OCI-LY7 (cell line): ENCODE measurements at regions not wholly inside any gene's neighbourhood (a gene's known extent, or its start where the extent isn't known, plus 50 kb on each side); places are given as distances from the start of the nearest gene placed in this dataset.
A peak's percentile ranks its signal among the peaks of the same experiment; 100 is the strongest.

ENCODE experiments used
- BruUV-seq: library from RNA; stranded (reverse); fragments of 400-500 nt; replicated peaks from 2 replicates; lab custom pipeline; 2021; lab: Mats Ljungman, UMichigan
- CTCF ChIA-PET: fragments of 300-600 bp; sonication (Branson Sonifier 250); formaldehyde crosslinking; loops from one replicate; lab custom pipeline; 2022; ENCODE audit warnings: antibody characterized with exemption; ENCODE audit not compliant: unreplicated experiment; lab: Charles Lee
- POLR2A ChIA-PET: fragments of 300-600 bp; sonication (Branson Sonifier 250); formaldehyde crosslinking; loops from one replicate; lab custom pipeline; 2022; ENCODE audit warnings: antibody characterized with exemption; lab: Charles Lee
- DNase-seq: peaks from one replicate; pipeline ENCODE4 v3.0.0-alpha.2; 2015; ENCODE audit warnings: low spot score
- H2AFZ ChIP-seq: fragments of 200-600 bp; sonication (generic), shearing (Covaris generic); 2 replicates; pipeline ENCODE4 v1.6.1; 2014; ENCODE audit warnings: mild to moderate bottlenecking, antibody characterized with exemption, low read length, moderate library complexity
- H3K27ac ChIP-seq: fragments of 200-600 bp; sonication (generic); 2 replicates; pipeline ENCODE4 v1.5.1; 2014; ENCODE audit warnings: mixed run types, low read depth, mild to moderate bottlenecking, moderate library complexity, low read length, inconsistent platforms; ENCODE audit not compliant: poor library complexity, severe bottlenecking
- H3K36me3 ChIP-seq: fragments of 200-600 bp; sonication (generic); 2 replicates; pipeline ENCODE4 v1.6.1; 2014; ENCODE audit warnings: mild to moderate bottlenecking, antibody characterized with exemption, low read length, moderate library complexity, mixed read lengths; ENCODE audit not compliant: insufficient read depth
- H3K4me1 ChIP-seq: fragments of 200-600 bp; sonication (generic); 2 replicates; pipeline ENCODE4 v1.5.1; 2014; ENCODE audit warnings: mild to moderate bottlenecking, low read length; ENCODE audit not compliant: insufficient read depth, poor library complexity, severe bottlenecking
- H3K4me2 ChIP-seq: fragments of 200-600 bp; sonication (generic); 2 replicates; pipeline ENCODE4 v1.6.1; 2014; ENCODE audit warnings: mild to moderate bottlenecking, low read length
- H3K4me3 ChIP-seq: fragments of 200-600 bp; sonication (generic); 2 replicates; pipeline ENCODE4 v1.5.1; 2014; ENCODE audit warnings: mild to moderate bottlenecking, low read depth, low read length; ENCODE audit not compliant: poor library complexity, severe bottlenecking
- H3K79me2 ChIP-seq: fragments of 200-600 bp; sonication (generic); 2 replicates; pipeline ENCODE4 v1.6.1; 2016; ENCODE audit warnings: low read depth, mild to moderate bottlenecking, low read length, moderate library complexity, mixed read lengths; ENCODE audit not compliant: insufficient read depth
- H3K9me2 ChIP-seq: fragments of 200-600 bp; sonication (generic); 2 replicates; pipeline ENCODE4 v1.6.1; 2016; ENCODE audit warnings: mild to moderate bottlenecking, low read length, mixed read lengths; ENCODE audit not compliant: insufficient read depth
- H3K9me3 ChIP-seq: fragments of 200-600 bp; sonication (generic); 2 replicates; pipeline ENCODE4 v1.6.1; 2014; ENCODE audit warnings: mild to moderate bottlenecking, mixed run types, low read length, mixed read lengths
- H4K20me1 ChIP-seq: fragments of 200-600 bp; sonication (generic); 2 replicates; pipeline ENCODE4 v1.6.1; 2014; ENCODE audit warnings: mild to moderate bottlenecking, antibody characterized with exemption, low read length, moderate library complexity, mixed read lengths; ENCODE audit not compliant: insufficient read depth
- EZH2phosphoT487 ChIP-seq: fragments of 200-600 bp; sonication (generic); IDR thresholded peaks from 2 replicates; pipeline ENCODE4 v1.6.1; 2018; ENCODE audit warnings: low read depth, borderline replicate concordance, mild to moderate bottlenecking, mixed run types, antibody characterized with exemption, low read length, moderate library complexity, mixed read lengths
- intact Hi-C: fragments of 100-400 bp; cut with micrococcal nuclease; formaldehyde crosslinking; loops from one replicate; pipeline ENCODE4 v1.10.0; 2022; ENCODE audit not compliant: unreplicated experiment
- TF ChIP-seq, protein P1 (sequence below): fragments of 200-600 bp; sonication (generic); conservative IDR thresholded peaks from 2 replicates; pipeline ENCODE4 v1.5.1; 2014; ENCODE audit warnings: mild to moderate bottlenecking, antibody characterized with exemption, low read length, moderate library complexity, mixed read lengths

DNA sequence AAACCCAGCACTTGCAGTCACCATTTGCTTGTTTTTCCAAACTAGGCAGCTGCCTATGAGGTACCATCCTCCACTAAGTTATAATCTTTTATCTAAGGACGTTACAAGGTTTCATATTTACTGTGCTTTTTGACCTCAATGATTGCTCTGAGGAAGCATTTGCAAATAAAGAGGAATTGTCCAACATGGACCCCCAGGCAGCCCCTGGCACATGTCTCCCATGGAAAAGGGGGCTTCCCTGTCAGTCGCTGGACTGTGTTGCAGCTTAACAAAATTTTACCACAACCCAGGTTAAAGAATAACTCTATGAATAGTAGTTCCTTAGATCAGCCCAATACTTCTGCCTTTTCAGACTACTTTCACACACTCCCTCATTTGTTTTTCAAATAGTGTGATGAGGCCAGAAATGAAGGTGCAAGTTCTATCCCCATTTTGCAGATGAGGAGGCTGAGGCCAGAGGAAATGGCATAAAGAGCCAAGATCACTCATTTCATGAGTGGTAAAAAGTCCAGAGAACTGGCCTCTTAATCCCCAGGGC lies 52.8 kb upstream of the ZPBP start:
- no peak for TF ChIP-seq EZH2phosphoT487
- TF ChIP-seq, protein P1, sequence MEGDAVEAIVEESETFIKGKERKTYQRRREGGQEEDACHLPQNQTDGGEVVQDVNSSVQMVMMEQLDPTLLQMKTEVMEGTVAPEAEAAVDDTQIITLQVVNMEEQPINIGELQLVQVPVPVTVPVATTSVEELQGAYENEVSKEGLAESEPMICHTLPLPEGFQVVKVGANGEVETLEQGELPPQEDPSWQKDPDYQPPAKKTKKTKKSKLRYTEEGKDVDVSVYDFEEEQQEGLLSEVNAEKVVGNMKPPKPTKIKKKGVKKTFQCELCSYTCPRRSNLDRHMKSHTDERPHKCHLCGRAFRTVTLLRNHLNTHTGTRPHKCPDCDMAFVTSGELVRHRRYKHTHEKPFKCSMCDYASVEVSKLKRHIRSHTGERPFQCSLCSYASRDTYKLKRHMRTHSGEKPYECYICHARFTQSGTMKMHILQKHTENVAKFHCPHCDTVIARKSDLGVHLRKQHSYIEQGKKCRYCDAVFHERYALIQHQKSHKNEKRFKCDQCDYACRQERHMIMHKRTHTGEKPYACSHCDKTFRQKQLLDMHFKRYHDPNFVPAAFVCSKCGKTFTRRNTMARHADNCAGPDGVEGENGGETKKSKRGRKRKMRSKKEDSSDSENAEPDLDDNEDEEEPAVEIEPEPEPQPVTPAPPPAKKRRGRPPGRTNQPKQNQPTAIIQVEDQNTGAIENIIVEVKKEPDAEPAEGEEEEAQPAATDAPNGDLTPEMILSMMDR: no peak
- H3K4me2 ChIP-seq: peak overlapping the region; percentile 87
- H3K9me3 ChIP-seq: no peaks in the 10 kb centered on the region
- H3K9me2 ChIP-seq: no peaks in the 10 kb centered on the region
- peaks cover 97% of the 10 kb centered on the region for H3K4me1 ChIP-seq
- DNase-seq: peak; percentile 82
- no peaks in the 10 kb centered on the region for H3K36me3 ChIP-seq
- peak overlapping the region; percentile 52 for H3K4me3 ChIP-seq
- no TSS peak for BruUV-seq
- H4K20me1 ChIP-seq: no peaks in the 10 kb centered on the region
- no peaks in the 10 kb centered on the region for H3K79me2 ChIP-seq
- intact Hi-C loops: loop anchor here (1.0 to 5.0 kb wide), 2 partner anchors 192 to 206 kb away; no protein-coding TSS in a partner anchor
- POLR2A ChIA-PET: interaction anchor here (0.9 to 12.9 kb wide), 14 partner anchors 9 to 272 kb away, joined by 3 to 293 read pairs (median 4); partner anchors contain the start of gene IKZF1
- no peak overlapping the region for H2AFZ ChIP-seq
- H3K27ac ChIP-seq: peak overlapping the region; percentile 99
- CTCF ChIA-PET: interaction anchor here (1.3 to 3.5 kb wide), 2 partner anchors 7 to 11 kb away, joined by 5 to 15 read pairs; no protein-coding TSS in a partner anchor

DNA sequence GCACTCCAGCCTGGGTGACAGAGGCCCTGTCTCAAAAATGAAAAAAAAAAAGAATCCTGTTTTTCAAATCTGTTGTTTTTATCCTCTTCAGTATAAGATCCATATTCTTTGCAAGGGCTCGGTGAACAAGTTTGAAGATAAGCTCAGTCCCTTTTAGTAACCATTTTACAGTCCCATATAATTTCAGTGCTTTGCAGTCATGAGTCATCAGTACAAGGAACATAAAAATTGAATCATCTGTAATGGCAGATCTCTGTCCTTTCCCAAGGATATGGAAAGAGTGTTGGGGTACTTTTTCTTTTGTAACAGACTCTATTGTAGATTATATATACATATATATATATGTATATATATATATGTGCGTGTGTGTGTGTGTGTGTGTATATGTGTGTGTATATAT lies 52.2 kb upstream of the ZPBP start:
- H3K4me2 ChIP-seq: peak overlapping the region; percentile 31
- peaks cover 96% of the 10 kb centered on the region for H3K4me1 ChIP-seq
- CTCF ChIA-PET: interaction anchor here (1.3 to 3.5 kb wide), 3 partner anchors 8 to 273 kb away, joined by 5 to 15 read pairs (median 9); no protein-coding TSS in a partner anchor
- POLR2A ChIA-PET: interaction anchor here (0.8 to 12.9 kb wide), 16 partner anchors 10 to 273 kb away, joined by 3 to 293 read pairs (median 4); partner anchors contain the start of gene IKZF1
- no peak overlapping the region for H3K4me3 ChIP-seq
- H4K20me1 ChIP-seq: no peaks in the 10 kb centered on the region
- peaks cover under 1% of the 10 kb centered on the region; the same call in 1 of the 2 replicates for H3K9me3 ChIP-seq
- no TSS peak for BruUV-seq
- H3K27ac ChIP-seq: peak overlapping the region; percentile 99
- no peaks in the 10 kb centered on the region for H3K79me2 ChIP-seq
- H3K9me2 ChIP-seq: no peaks in the 10 kb centered on the region
- intact Hi-C loops: loop anchor here (5.0 kb wide), 1 partner anchor 207 kb away; no protein-coding TSS in a partner anchor
- peak overlapping the region; percentile 88; the same call in 1 of the 2 replicates for H2AFZ ChIP-seq
- no peaks in the 10 kb centered on the region for H3K36me3 ChIP-seq
- no peak for DNase-seq
- TF ChIP-seq EZH2phosphoT487: no peak
- TF ChIP-seq, protein P1: no peak
